Left forelimb (tissue), 1 donor: ENCODE measurements at regions not wholly inside any gene's neighbourhood (a gene's known extent, or its start where the extent isn't known, plus 50 kb on each side); places are given as distances from the start of the nearest gene placed in this dataset.

ENCODE experiments used
- DNase-seq: peaks from one replicate; pipeline ENCODE4 v3.0.0-alpha.2; 2018; ENCODE audit warnings: low spot score

DNA sequence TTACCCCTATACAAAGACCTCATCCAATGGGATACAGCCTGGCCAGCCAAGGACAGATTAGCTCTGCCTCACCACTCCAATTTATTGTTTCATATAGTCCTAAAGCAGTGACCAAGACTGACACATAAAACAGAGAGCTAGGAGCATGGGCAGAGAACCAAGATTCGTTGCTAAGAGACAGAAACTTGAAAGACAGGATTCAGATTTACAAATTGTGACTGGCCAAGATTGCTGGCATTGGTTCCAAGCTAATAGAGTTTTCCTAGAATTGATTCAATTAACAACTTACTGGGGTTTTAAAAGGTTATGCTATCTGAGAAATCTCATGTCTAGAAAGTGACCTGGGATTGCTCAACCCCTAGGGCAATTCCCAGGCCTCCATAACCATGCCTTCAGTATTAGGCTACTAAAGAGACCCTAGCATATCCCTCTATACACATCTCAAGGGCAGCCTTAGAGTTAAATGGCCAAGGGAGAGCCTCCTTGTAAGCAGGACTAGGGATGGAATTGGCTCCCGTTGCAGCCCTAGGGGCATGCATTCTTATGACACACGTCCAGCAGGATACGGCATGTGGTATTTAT lies 75.6 kb downstream of the ICOS start:
- DNase-seq, result no peak

DNA sequence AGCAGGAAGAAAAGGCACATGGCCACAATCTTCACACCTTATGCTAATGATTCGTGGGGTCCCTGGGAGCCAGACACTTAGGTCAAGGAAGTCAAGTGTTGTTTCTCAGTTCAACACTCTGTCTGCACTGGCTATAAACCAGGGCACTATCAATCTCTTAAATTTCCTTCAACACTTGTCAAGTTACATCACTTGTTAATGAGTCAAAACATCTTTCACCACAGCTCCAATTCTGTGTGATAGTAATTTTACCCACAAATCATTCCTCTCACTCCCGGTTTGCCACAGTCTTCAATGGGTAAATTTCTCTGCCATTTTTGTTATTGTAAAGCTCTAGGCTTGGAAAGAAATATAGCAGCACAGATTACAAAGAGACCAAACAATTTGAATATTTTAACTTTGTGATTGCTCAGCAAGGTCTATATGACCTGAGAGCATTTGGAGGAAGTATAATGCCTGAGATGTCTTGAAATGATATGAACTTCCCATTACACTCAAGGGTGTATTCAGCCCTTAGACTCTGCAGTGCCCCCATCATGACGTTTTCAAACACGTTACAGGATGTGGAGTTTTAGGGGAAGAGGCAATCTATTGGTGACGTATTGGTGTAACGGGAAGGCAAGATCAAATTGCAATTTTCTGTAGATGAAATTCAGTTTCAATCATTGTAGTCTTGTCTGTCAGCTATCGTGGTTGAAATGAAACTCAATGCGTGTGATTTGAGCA lies 78.7 kb downstream of the ICOS start:
- no peak for DNase-seq

DNA sequence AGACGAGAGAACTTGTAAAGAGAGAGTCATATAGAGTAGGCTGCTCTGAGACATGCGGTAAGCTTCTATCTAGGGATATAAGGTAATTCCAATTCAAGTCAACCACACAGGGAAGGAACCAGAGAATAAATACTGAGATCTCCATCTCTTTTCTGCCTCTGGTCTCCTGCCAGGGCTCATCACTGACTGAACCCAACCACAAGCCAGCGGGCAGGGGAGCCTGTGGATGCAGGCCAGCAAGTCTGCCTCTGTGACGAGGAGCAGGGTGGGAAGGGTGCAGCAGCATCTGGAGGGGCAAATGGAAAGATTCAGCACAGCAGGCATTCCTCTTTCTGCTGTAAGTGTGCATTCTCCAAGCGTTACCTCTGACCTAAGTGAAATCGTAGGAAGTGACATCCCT lies 82.2 kb downstream of the ICOS start:
- no peak for DNase-seq

GRCh38 chr2:204019572-204020501 lies 83.3 kb downstream of the ICOS start:
- DNase-seq, result no peak

DNA sequence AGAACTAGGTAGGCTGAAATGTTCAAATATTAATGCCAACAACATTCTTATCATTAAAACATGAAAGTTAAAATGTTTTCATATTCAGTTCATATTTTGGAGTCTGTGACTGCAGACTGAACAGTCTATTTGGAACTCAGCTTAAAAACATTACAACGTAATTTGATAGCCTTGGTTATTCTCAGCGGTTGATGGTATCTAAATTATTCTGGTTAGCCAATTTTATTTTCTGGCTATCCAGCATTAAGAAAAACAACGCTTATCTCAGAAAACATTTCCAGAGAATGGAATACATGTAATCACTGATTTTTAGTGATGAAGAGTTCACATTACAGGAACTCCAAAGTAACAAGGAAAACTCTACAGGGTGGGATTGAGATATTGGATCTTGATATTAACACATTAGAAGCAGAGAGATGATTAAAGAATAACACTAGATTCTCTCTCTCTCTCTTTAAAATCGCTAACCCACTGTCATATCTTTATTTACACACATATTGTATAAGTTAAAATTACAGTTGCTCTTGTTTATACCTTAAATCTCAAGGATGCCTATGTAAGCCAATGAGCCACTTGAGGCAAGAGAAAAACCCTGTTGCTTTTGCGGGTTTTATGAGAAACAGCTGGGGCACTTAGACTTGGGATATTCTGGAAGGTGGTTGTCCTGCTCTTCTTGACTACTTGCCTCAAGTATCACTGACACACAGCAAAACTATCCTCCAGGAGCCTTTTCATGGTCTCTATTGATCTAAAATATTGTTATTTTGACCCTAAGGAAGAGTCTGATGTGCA lies 84.9 kb downstream of the ICOS start:
- no peak for DNase-seq

DNA sequence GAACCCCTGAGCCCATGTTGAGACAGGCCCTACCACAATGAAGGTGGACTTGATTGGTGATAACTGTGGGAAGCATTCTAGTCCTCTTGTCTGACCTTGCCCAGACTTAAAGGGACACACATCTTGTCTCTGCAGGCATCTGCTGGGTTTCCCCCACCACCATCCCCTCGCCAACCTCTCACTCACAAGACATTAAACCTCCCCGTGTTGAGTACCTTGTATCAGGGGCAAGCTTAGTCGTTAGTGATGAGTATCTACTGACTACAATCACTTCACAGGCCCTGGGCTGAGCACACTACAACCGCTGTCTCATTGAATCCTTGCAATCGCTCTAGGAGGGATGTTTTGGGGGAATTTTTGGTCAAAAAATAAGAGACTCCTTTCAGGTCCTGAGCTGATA lies 86.0 kb downstream of the ICOS start:
- no peak for DNase-seq

- DNase-seq, result no peak
Observed at GRCh38 chr2:204023088-204023487, 86.5 kb downstream of the ICOS start.

- no peak for DNase-seq
Observed at GRCh38 chr2:204024503-204024902, 87.9 kb downstream of the ICOS start.

DNA sequence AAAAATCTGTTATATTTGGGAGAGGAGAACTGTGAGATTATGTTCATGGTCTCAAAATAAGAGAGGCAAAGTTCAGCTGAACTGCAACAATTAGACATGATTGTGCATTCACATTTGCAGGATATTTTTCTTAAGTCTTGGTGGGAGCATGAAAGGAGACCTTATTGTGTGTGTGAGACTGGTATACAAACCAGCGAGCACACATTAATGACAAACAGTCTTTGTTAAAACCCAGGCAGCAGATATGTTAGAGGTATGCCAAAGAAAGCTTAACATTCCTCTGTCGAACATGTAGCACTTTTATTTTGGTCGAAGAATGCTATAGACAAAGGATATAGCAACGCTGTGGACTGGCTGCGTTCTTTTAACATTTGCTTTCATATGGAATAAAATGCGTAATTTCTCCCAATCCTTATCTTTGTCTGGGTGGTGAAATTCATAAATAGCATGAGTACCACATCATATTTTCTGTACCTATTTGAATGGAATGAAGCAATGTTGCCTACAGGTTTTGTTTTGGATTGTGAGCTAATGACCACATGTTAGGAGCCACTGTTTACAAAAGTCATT lies 88.4 kb downstream of the ICOS start:
- no peak for DNase-seq

- DNase-seq, result no peak
Observed at GRCh38 chr2:204026294-204026693, 89.7 kb downstream of the ICOS start.

GRCh38 chr2:204027091-204027490 lies 90.5 kb downstream of the ICOS start:
- no peak for DNase-seq

DNA sequence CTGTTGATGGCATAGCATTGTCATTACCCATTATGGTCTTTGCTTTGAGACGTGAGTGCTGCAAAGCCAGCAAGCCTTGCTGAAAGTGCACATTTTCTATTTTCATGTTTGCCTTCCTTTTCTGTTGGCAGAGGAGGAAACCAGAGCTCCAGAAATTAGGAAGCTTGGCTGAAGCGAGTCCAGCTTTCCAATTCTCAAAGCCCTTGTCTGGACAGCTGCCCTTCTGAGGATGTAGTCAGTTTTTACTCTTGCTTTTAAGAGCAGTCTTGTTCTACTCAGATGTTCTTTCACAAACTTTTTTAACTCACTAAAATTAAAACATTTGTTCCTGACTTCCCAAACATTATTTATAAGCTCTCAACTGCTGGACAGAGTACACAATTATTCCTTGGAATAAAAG lies 93.8 kb downstream of the ICOS start:
- no peak for DNase-seq

DNA sequence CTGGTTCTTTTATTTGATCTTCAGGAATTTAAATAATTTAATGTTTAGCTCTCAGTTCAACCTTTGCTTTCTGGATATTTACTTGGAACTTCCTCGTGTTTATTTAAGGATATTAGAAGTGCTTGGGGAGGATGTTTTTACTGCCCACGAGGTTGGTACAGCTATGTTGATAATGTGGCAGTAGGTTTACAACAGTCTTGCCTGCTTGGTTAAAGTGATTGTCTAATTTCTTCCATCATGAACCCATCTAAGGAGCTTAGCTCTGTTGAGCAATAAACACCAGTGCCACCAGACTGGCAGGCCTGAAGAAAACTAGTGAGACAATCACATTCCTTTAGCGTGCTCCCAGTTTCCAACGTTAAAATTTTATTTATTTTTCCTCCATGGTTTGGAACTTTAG lies 94.5 kb downstream of the ICOS start:
- DNase-seq, result no peak

GRCh38 chr2:204032301-204032700 lies 95.7 kb downstream of the ICOS start:
- DNase-seq, result no peak

GRCh38 chr2:204033611-204034495 lies 97.3 kb downstream of the ICOS start:
- no peak for DNase-seq

DNA sequence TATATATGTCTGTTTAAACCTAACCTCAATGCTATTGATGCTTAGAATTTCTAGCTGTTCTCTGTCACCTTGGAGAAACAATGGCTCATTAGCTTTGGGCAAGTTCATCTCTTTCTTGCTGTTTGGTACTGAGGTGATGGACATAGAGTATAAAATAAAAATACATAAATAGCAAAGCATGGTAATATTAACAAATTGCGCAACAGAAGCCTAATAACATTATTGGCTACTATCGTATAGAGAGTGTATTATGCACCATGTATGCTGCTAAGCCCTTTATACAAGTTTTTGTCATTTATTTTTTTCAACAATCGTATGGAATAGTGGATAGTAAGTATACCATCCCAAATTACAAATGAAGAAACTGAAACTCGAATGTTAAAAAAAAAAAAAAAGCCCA lies 100.1 kb downstream of the ICOS start:
- DNase-seq, result no peak

- DNase-seq, result no peak
Observed at GRCh38 chr2:204037286-204037685, 100.7 kb downstream of the ICOS start.

DNA sequence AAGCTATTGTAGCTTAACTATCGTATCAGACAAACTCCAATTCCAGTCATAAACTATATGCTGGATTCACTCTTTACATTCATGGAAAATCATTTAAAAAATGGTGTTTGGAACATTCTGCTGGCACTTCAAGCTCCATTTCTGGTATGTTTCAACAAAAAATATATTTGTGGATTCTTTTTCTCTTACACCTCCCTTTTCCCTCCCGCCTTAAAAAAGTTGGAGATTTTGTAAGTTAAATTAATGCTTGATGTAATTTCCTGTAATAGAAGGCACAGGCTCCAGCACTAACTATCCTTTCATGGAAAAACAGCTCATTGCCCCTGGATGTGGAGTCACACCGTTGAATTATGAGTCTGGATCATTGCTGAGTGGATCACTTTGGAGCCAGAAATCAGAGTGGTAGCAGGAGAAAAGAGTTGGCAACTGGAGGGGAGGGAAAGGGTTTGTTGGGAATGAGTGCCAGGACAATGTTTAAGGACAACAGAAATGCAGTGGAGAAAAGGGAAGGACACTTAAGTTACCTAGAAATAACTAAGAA lies 102.8 kb downstream of the ICOS start:
- DNase-seq, result no peak

DNA sequence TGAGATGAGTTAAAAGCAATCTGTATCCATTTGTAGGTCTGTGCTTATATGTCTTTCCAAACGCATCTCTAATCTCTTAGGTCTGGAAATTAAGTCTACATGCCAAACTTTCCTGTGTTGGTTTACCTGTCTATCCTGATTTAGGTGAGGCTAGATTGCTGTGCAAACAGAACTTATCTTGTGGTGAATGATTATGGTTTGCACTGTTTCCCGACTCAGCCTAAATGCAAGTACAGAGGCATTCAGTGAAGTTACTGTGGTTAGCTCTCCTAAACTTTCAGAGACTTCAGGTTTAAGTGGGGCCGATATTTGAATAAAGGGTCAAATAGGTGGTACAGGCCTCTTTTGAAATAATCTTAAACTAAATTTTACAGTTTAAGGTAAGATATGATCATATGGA lies 103.5 kb downstream of the ICOS start:
- DNase-seq, result no peak

DNA sequence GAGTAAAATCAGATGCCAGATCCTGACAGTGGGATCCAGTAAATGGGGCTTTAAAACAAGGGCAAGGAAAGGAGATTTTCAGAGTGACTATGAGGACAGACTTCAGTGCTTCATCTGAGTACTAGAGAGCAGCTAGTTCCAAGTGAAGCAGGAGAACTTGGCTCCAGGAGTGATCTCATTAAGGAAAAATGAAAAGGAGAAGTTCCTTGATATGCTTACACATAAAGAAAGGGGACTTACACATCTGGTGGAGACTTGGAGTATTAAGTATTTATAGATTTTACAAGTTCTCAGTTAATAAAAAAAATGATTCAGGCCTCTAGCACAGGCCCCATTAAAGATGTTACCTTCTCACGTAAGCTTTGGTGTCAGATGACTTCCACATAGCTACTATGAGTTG lies 105.8 kb downstream of the ICOS start:
- DNase-seq, result no peak

DNA sequence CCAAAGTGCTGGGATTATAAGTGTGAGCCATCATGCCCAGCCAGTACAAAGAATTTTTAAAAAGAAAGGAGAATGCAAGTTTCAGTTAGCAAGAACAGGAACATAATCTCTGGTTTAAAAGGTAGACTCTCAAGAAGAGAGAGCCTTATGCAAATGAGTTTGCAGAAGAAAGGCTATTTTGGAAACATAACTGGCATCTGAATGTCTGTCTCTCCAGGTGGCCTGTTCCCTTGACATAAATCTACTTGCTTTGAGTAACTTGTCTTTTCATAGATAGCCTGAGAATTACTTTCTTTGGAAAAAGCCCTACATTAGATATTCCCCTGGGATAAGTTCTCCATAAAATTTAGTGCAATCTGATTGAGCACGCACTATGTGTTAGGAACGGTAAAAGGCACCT lies 109.6 kb downstream of the ICOS start:
- no peak for DNase-seq
